Ectodermal cell (in vitro differentiated cells): ENCODE measurements at regions not wholly inside any gene's neighbourhood (a gene's known extent, or its start where the extent isn't known, plus 50 kb on each side); places are given as distances from the start of the nearest gene placed in this dataset.

ENCODE experiments used
- H3K27ac ChIP-seq: 2 replicates; pipeline ENCODE4 v1.7.0; 2013; ENCODE audit warnings: mild to moderate bottlenecking, low read depth, low read length; ENCODE audit not compliant: insufficient read depth, poor library complexity, severe bottlenecking
- H3K27me3 ChIP-seq: 2 replicates; pipeline ENCODE4 v1.7.0; 2013; ENCODE audit warnings: mild to moderate bottlenecking, low read length; ENCODE audit not compliant: insufficient read depth, control insufficient read depth, poor library complexity, severe bottlenecking
- H3K36me3 ChIP-seq: one replicate; pipeline ENCODE4 v1.7.0; 2013; ENCODE audit warnings: low read length; ENCODE audit not compliant: control insufficient read depth, insufficient read depth
- H3K4me1 ChIP-seq: one replicate; pipeline ENCODE4 v1.7.0; 2013; ENCODE audit warnings: low read length; ENCODE audit not compliant: control insufficient read depth, insufficient read depth
- H3K4me3 ChIP-seq: 2 replicates; pipeline ENCODE4 v1.7.0; 2013; ENCODE audit warnings: low read depth, low read length, control low read depth; ENCODE audit not compliant: insufficient read depth
- H3K9me3 ChIP-seq: 2 replicates; pipeline ENCODE4 v1.7.0; 2013; ENCODE audit warnings: mild to moderate bottlenecking, low read length, moderate library complexity; ENCODE audit not compliant: control insufficient read depth
- WGBS, 2 experiments: methylation state at CpG; one replicate each; pipeline ENCODE4 v1.1.7; 2013; ENCODE audit warnings: missing lambda C conversion rate in 2 of 2; 5-methylcytosine and 5-hydroxymethylcytosine counted together

DNA sequence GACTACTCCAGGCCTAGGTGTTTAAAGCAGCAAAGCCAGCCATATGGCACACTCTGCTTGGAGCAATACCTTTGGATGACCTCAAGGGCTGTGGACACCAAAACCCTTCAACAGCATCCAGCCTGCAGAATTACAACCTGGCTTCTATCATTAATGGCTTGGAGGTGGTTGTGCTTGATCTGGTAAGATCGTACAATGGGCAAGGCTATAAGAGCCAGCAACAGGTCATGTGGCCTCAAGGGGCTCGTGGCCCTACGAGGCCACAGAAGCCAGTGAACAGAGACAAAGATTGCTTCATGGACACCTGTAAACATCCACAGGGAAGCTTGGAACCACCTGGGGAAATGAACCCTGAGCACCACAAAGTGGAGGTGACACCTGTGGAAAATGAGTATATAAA lies 657.3 kb downstream of the BCL11B start:
- H3K9me3 ChIP-seq, result no peaks in the 10 kb centered on the region
- no peaks in the 10 kb centered on the region for H3K36me3 ChIP-seq
- H3K27me3 ChIP-seq, result no peaks in the 10 kb centered on the region
- no peak overlapping the region for H3K27ac ChIP-seq
- no peak overlapping the region for H3K4me3 ChIP-seq
- WGBS, 2 experiments, result 96 to 97% methylated on average over 3 of the region's 3 CpGs
- H3K4me1 ChIP-seq, result no peaks in the 10 kb centered on the region

- WGBS, 2 experiments, result 96 to 97% methylated on average over 4 of the region's 4 CpGs
- Histone ChIP-seq H3K27me3 (no peaks in the 10 kb centered on the region), H3K4me3 (no peak overlapping the region), H3K36me3 (no peaks in the 10 kb centered on the region), H3K9me3 (no peaks in the 10 kb centered on the region), H3K4me1 (no peaks in the 10 kb centered on the region), H3K27ac (no peak overlapping the region)
Measured at GRCh38 chr14:98622208-98623051, 649.6 kb downstream of the BCL11B start.

DNA sequence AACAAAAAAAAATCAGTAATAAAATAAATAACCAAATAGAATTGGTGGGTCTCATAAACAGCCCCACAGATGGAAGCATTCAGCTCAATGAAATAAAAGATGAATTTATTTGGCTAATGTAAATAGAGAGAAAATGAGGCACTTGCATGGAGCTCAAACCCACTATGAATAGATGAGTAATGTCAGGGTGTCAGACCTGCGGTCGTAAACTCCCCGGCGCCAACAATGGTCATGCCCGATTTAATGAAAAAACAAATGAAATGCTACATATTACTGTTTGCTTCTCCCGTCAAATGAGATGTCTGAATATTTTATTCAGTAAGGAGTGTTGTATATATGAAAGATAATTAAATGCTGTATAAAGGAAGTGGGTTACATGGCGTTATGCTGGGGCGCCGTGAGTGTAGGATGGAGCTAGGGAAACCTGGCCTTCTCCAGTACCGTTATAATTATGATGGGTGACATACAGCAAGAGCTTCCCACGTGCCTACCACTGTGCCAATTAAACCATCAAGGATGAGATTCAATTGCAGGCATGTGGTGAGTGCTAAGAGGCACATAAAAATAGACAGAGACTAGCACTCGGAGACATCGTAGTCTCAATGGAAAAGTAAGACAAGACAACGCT lies 648.1 kb downstream of the BCL11B start:
- Histone ChIP-seq H3K9me3 (no peaks in the 10 kb centered on the region), H3K36me3 (no peaks in the 10 kb centered on the region), H3K4me3 (no peak overlapping the region), H3K27me3 (no peaks in the 10 kb centered on the region), H3K27ac (no peak overlapping the region), H3K4me1 (no peaks in the 10 kb centered on the region)
- WGBS, 2 experiments, result 94% methylated on average over 14 of the region's 14 CpGs

DNA sequence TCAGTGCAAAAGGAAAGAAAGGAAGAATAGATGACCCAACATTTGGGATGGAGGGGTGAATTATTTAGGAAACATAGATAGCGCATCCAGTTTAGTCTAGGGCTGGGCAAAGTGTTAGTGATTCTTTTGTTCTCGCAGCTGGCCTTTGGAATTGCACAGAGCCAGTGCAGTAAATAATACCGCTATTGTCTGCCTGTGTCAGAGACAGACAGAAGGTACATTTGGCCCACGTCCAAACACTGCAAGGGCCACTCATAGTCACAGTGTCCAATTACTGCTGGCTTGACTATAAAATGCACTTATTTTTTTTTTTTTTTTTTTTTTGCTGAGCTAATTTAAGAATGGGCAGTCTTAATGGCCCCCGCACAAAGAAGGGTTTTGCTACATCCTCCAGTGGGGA lies 638.6 kb downstream of the BCL11B start:
- Histone ChIP-seq H3K4me1 (no peaks in the 10 kb centered on the region), H3K36me3 (no peaks in the 10 kb centered on the region), H3K27ac (no peak overlapping the region), H3K27me3 (no peaks in the 10 kb centered on the region), H3K4me3 (no peak overlapping the region), H3K9me3 (no peaks in the 10 kb centered on the region)
- WGBS, 2 experiments, result 92 to 94% methylated on average over 5 of the region's 5 CpGs

DNA sequence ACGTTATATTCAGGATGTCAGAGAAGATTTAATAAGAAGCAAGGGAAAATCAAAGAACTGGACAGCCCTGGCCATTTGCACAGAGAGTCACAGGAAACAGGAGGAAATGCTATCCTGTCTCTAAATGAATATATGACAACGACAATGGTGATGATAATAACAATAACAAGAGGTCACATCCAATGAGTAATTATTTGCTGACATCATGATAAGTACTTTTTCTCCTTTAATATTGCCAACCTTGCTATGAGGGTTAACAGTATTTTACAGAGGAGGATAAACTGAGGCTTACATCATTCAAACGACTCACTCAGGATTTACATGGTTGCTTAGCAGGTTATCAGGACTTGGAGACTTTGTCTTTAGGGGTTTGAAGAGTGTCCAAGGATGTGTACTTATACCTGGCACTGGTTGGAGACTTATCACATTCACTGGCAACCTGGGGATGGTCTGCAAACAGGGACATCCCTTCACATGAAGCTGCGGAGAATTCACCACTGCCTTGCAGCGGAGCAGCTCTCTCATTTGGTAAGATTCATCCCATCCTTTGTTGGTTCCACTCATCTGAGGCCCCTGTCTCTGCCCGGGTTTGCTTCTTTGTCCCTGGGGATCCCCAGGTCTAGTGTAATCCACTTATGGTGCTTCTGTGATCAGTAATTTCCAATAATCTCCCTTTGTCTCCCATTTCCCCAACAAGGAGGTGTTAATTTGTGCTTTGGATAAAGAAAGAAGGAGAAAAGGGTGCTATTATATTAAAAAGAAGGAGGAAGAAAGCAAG lies 637.8 kb downstream of the BCL11B start:
- Histone ChIP-seq H3K4me1 (no peaks in the 10 kb centered on the region), H3K27ac (no peak overlapping the region), H3K4me3 (no peak overlapping the region), H3K36me3 (no peaks in the 10 kb centered on the region), H3K9me3 (no peaks in the 10 kb centered on the region), H3K27me3 (no peaks in the 10 kb centered on the region)
- 88 to 91% methylated on average over 6 of the region's 6 CpGs for WGBS, 2 experiments

DNA sequence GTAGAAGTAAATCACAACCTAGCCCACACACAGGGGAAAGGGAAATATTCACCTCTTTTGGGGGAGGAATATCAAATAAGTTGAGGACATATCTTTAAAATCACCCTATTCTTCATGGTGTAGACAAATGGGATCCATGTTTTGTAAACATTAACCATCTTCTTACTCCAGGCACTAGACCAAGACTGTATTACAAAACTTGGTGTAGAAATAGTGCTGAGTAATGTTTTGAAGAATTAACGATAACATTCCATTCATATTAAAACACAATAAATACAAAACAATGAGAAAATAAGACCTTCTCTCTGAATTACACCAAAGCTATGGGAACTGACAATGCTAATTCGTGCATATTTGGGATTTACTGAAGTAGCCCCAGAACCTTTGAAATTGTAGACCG lies 633.6 kb downstream of the BCL11B start:
- WGBS, 2 experiments, result 97% methylated on average over 2 to 3 of the region's 3 CpGs
- H3K36me3 ChIP-seq, result no peaks in the 10 kb centered on the region
- no peak overlapping the region for H3K27ac ChIP-seq
- H3K4me1 ChIP-seq, result no peaks in the 10 kb centered on the region
- no peak overlapping the region for H3K4me3 ChIP-seq
- no peaks in the 10 kb centered on the region for H3K9me3 ChIP-seq
- H3K27me3 ChIP-seq, result no peaks in the 10 kb centered on the region

GRCh38 chr14:98647754-98648153 lies 624.2 kb downstream of the BCL11B start:
- Histone ChIP-seq H3K4me1 (no peaks in the 10 kb centered on the region), H3K27ac (no peak overlapping the region), H3K9me3 (no peaks in the 10 kb centered on the region), H3K4me3 (no peak overlapping the region), H3K36me3 (no peaks in the 10 kb centered on the region), H3K27me3 (no peaks in the 10 kb centered on the region)
- 95 to 97% methylated on average over 5 of the region's 5 CpGs for WGBS, 2 experiments

DNA sequence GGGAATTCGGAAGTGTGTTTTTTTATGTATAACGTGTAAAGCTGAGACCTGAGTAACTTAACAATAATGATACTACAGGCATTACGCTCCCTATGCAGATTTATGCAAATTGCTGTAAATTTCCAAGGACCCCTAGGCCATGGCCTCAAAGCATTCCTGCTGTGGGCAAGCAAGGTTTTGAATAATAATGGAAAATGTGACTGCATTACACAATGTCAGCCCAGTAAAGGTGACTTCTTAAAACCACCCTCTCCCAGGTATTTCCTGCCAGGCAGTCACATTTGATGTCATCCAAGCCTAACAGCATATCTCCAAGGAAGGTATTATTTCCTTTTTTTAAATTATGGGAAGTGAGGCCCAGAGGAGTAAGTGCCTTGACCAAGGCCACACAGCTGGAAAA lies 621.0 kb downstream of the BCL11B start:
- no peaks in the 10 kb centered on the region for H3K36me3 ChIP-seq
- H3K4me3 ChIP-seq, result no peak overlapping the region
- H3K9me3 ChIP-seq, result no peaks in the 10 kb centered on the region
- no peak overlapping the region for H3K27ac ChIP-seq
- WGBS, 2 experiments, result 59 to 83% methylated on average over 3 of the region's 3 CpGs
- H3K4me1 ChIP-seq, result no peaks in the 10 kb centered on the region
- no peaks in the 10 kb centered on the region for H3K27me3 ChIP-seq

GRCh38 chr14:98665007-98665406 lies 607.0 kb downstream of the BCL11B start:
- WGBS, 2 experiments, result 78 to 79% methylated on average over 4 of the region's 4 CpGs
- H3K4me3 ChIP-seq, result no peak overlapping the region
- H3K9me3 ChIP-seq, result no peaks in the 10 kb centered on the region
- H3K4me1 ChIP-seq, result no peaks in the 10 kb centered on the region
- H3K36me3 ChIP-seq, result no peaks in the 10 kb centered on the region
- H3K27ac ChIP-seq, result no peak overlapping the region
- no peaks in the 10 kb centered on the region for H3K27me3 ChIP-seq

GRCh38 chr14:98666545-98666944 lies 605.5 kb downstream of the BCL11B start:
- Histone ChIP-seq H3K27me3 (no peaks in the 10 kb centered on the region), H3K4me3 (no peak overlapping the region), H3K27ac (no peak overlapping the region), H3K9me3 (no peaks in the 10 kb centered on the region), H3K36me3 (no peaks in the 10 kb centered on the region), H3K4me1 (no peaks in the 10 kb centered on the region)
- WGBS, 2 experiments, result 74% methylated on average over 4 to 5 of the region's 5 CpGs
